HG03460 (cell line): ENCODE measurements at regions not wholly inside any gene's neighbourhood (a gene's known extent, or its start where the extent isn't known, plus 50 kb on each side); places are given as distances from the start of the nearest gene placed in this dataset.

Experiments used
- ATAC-seq: cut with Tn5 transposase; IDR thresholded peaks from one replicate; pipeline ENCODE4 v1.9.1; 2021; ENCODE audit not compliant: unreplicated experiment

GRCh38 chr5:125152044-125152443 lies 405.6 kb upstream of the ZNF608 start:
- ATAC-seq = peak; percentile 83

- ATAC-seq = no peak
Measured at GRCh38 chr5:125152461-125153189, 406.2 kb upstream of the ZNF608 start.

- ATAC-seq = no peak
Measured at GRCh38 chr5:125153231-125153630, 406.8 kb upstream of the ZNF608 start.

GRCh38 chr5:125154301-125155110 lies 408.1 kb upstream of the ZNF608 start:
- ATAC-seq = no peak

- ATAC-seq = no peak
Measured at GRCh38 chr5:125160787-125161502, 414.5 kb upstream of the ZNF608 start.

GRCh38 chr5:125162714-125163113 lies 416.3 kb upstream of the ZNF608 start:
- no peak for ATAC-seq

GRCh38 chr5:125169396-125169795 lies 423.0 kb upstream of the ZNF608 start:
- no peak for ATAC-seq

GRCh38 chr5:125171641-125172040 lies 425.2 kb upstream of the ZNF608 start:
- no peak for ATAC-seq

- ATAC-seq = no peak
Measured at GRCh38 chr5:125175348-125176004, 429.0 kb upstream of the ZNF608 start.

- ATAC-seq = no peak
Measured at GRCh38 chr5:125176005-125176390, 429.6 kb upstream of the ZNF608 start.

GRCh38 chr5:125177340-125177739 lies 430.9 kb upstream of the ZNF608 start:
- ATAC-seq = no peak

GRCh38 chr5:125179612-125180011 lies 433.2 kb upstream of the ZNF608 start:
- no peak for ATAC-seq

GRCh38 chr5:125180231-125180829 lies 433.9 kb upstream of the ZNF608 start:
- no peak for ATAC-seq

- ATAC-seq = no peak
Measured at GRCh38 chr5:125181159-125181558, 434.7 kb upstream of the ZNF608 start.

- no peak for ATAC-seq
Measured at GRCh38 chr5:125181955-125182354, 435.5 kb upstream of the ZNF608 start.

GRCh38 chr5:125185740-125186139 lies 439.3 kb upstream of the ZNF608 start:
- ATAC-seq = no peak

- ATAC-seq = no peak
Measured at GRCh38 chr5:125186911-125187375, 440.5 kb upstream of the ZNF608 start.

GRCh38 chr5:125189531-125189941 lies 443.1 kb upstream of the ZNF608 start:
- ATAC-seq = no peak

- ATAC-seq = no peak
Measured at GRCh38 chr5:125190232-125191087, 444.0 kb upstream of the ZNF608 start.

- no peak for ATAC-seq
Measured at GRCh38 chr5:125194883-125195282, 448.4 kb upstream of the ZNF608 start.
